ENCODE measurements at regions not wholly inside any gene's neighbourhood (a gene's known extent, or its start where the extent isn't known, plus 50 kb on each side); places are given as distances from the start of the nearest gene placed in this dataset.

DNA sequence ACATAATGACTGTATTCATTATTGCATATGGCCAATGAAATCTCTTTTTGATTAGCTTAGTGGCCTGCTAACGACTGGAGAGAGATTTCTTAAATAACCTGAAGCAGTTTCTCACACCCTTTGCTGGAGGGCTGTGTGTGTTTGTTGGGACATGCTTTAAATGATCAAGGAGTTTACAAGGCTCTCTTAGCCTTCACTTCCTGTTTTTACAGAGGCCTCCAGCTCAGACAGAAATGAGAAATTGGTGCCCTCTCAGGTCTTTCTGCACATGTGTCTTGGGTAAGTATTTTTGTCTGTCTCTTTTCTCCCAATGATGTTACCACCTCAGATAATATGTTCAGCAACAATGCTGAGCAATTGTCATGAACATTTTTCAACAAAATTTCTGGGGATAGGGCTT is 884.4 kb upstream of the CNTN5 start:
- DNase-seq (no peak), FAIRE-seq (no peak)
- 13 to 61% (median 26%) methylated on average over 1 of the region's 1 CpG for WGBS, 3 donors
- H3K9me3 ChIP-seq (ENCODE audit: control insufficient read depth in 2 of 2, insufficient read depth in 1 of 2, low read depth in 1 of 2, low read length in 1 of 2), result no peaks in the 10 kb centered on the region
- H3K36me3 ChIP-seq (ENCODE audit: control insufficient read depth in 3 of 3, insufficient read depth in 2 of 3, low read depth in 1 of 3, low read length in 3 of 3), result no peaks in the 10 kb centered on the region
- H3K27me3 ChIP-seq (ENCODE audit: control insufficient read depth in 3 of 3, insufficient read depth in 3 of 3, low read length in 3 of 3), result no peaks in the 10 kb centered on the region
- no peak overlapping the region for H3K4me3 ChIP-seq (ENCODE audit: low read depth in 1 of 3, low read length in 3 of 3)
- H3K27ac ChIP-seq (ENCODE audit: low read depth in 1 of 3, low read length in 2 of 3), result no peak overlapping the region
- no peaks in the 10 kb centered on the region for H3K4me1 ChIP-seq (ENCODE audit: control insufficient read depth in 3 of 3, insufficient read depth in 2 of 3, low read depth in 1 of 3, low read length in 2 of 3)

DNA sequence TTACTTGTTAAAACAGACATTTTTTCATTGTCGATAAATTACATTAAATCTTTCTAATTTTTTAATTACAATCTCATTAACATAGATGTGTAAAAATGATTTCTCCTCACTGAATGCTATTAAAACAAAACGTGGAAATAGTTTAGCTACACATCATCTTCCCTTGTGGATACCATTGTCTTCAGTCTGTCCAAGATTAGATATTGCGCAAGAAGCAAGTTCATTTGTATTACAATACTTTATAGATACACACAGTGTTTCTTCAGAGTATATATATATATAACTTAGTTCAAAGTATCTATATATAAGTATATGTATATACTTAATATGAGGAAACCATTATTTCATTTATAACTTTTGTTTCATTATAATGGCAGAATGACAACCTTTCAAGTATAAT is 883.3 kb upstream of the CNTN5 start:
- 73 to 83% (median 82%) methylated on average over 3 of the region's 3 CpGs for WGBS, 3 donors
- H3K9me3 ChIP-seq (ENCODE audit: control insufficient read depth in 2 of 2, insufficient read depth in 1 of 2, low read depth in 1 of 2, low read length in 1 of 2), result no peaks in the 10 kb centered on the region
- DNase-seq (no peak), FAIRE-seq (no peak)
- H3K27me3 ChIP-seq (ENCODE audit: control insufficient read depth in 3 of 3, insufficient read depth in 3 of 3, low read length in 3 of 3), result no peaks in the 10 kb centered on the region
- H3K36me3 ChIP-seq (ENCODE audit: control insufficient read depth in 3 of 3, insufficient read depth in 2 of 3, low read depth in 1 of 3, low read length in 3 of 3), result no peaks in the 10 kb centered on the region
- H3K4me1 ChIP-seq (ENCODE audit: control insufficient read depth in 3 of 3, insufficient read depth in 2 of 3, low read depth in 1 of 3, low read length in 2 of 3), result no peaks in the 10 kb centered on the region
- no peak overlapping the region for H3K27ac ChIP-seq (ENCODE audit: low read depth in 1 of 3, low read length in 2 of 3)
- H3K4me3 ChIP-seq (ENCODE audit: low read depth in 1 of 3, low read length in 3 of 3), result no peak overlapping the region

DNA sequence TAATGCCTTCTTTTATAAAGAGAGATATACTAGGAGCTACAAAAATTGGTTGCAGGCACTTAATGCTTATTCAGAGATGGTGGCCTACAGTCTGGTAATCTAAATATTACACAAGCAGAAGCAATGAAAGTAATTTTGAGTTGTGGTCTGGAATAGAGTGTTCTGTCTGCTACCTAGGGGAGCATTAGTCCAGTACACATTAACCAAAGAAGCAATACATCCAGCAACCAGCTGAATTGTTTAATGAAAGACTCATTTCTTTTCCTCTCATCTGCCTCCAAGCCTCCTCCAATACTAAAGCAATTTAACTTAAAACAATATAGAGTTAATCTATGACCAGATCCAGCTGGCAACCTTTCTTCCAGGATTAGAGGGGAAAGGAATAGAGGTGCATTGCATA is 877.1 kb upstream of the CNTN5 start:
- H3K27me3 ChIP-seq (ENCODE audit: control insufficient read depth in 3 of 3, insufficient read depth in 3 of 3, low read length in 3 of 3), result no peaks in the 10 kb centered on the region
- no peak overlapping the region for H3K27ac ChIP-seq (ENCODE audit: low read depth in 1 of 3, low read length in 2 of 3)
- peaks cover 1 to 9% of the 10 kb centered on the region in 2 donors for H3K9me3 ChIP-seq (ENCODE audit: control insufficient read depth in 2 of 2, insufficient read depth in 1 of 2, low read depth in 1 of 2, low read length in 1 of 2)
- H3K4me1 ChIP-seq (ENCODE audit: control insufficient read depth in 3 of 3, insufficient read depth in 2 of 3, low read depth in 1 of 3, low read length in 2 of 3), result no peaks in the 10 kb centered on the region
- DNase-seq (no peak), FAIRE-seq (no peak)
- no peak overlapping the region for H3K4me3 ChIP-seq (ENCODE audit: low read depth in 1 of 3, low read length in 3 of 3)
- H3K36me3 ChIP-seq (ENCODE audit: control insufficient read depth in 3 of 3, insufficient read depth in 2 of 3, low read depth in 1 of 3, low read length in 3 of 3), result no peaks in the 10 kb centered on the region

DNA sequence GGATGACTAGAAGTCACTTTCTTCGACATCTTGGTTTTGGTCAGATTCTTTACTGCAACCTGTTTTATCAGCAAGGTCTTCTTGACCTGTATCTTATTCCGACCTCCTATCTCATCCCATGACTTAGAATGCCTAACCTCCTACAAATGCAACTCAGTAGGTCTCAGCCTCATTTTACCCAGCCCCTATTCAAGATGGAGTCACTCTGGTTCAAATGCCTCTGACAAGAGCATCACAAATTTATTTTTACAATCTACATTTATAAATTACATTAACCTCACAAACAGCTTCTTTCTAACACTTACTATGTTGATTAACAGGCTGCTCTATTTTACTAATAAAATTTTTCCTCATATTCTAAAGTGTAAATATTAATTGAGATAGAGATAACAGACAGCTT is 867.0 kb upstream of the CNTN5 start:
- Histone ChIP-seq H3K27ac (ENCODE audit: low read depth in 1 of 3, low read length in 2 of 3) (no peak overlapping the region), H3K27me3 (ENCODE audit: control insufficient read depth in 3 of 3, insufficient read depth in 3 of 3, low read length in 3 of 3) (no peaks in the 10 kb centered on the region), H3K36me3 (ENCODE audit: control insufficient read depth in 3 of 3, insufficient read depth in 2 of 3, low read depth in 1 of 3, low read length in 3 of 3) (no peaks in the 10 kb centered on the region), H3K4me3 (ENCODE audit: low read depth in 1 of 3, low read length in 3 of 3) (no peak overlapping the region), H3K4me1 (ENCODE audit: control insufficient read depth in 3 of 3, insufficient read depth in 2 of 3, low read depth in 1 of 3, low read length in 2 of 3) (no peaks in the 10 kb centered on the region), H3K9me3 (ENCODE audit: control insufficient read depth in 2 of 2, insufficient read depth in 1 of 2, low read depth in 1 of 2, low read length in 1 of 2) (peaks cover 0 to 14% of the 10 kb centered on the region in 2 donors)
- no peak for DNase-seq
- FAIRE-seq, result no peak
- WGBS, 3 donors, result 54 to 79% (median 74%) methylated on average over 2 of the region's 2 CpGs

DNA sequence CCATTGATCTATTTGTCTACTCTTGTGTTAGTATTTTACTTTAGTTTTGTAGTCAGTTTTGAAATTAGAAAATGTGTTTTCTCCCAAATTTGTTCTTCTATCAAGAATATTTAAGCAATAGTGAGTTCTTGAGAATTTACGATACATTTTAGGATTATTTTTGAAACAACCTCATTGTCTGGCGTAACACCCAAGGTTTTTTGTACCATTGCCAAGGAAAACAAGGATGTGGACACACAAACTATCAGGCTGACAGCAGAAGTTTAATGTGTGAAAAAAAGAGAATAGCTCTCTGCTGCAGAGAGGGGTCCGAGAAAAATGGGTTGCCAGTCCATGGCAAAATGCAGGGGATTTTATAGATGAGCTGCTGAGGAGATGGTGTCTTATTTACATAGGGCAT is 865.1 kb upstream of the CNTN5 start:
- DNase-seq (no peak), FAIRE-seq (no peak)
- no peaks in the 10 kb centered on the region for H3K27me3 ChIP-seq (ENCODE audit: control insufficient read depth in 3 of 3, insufficient read depth in 3 of 3, low read length in 3 of 3)
- no peak overlapping the region for H3K27ac ChIP-seq (ENCODE audit: low read depth in 1 of 3, low read length in 2 of 3)
- H3K4me1 ChIP-seq (ENCODE audit: control insufficient read depth in 3 of 3, insufficient read depth in 2 of 3, low read depth in 1 of 3, low read length in 2 of 3), result no peaks in the 10 kb centered on the region
- H3K4me3 ChIP-seq (ENCODE audit: low read depth in 1 of 3, low read length in 3 of 3), result no peak overlapping the region
- peaks cover 0 to 13% of the 10 kb centered on the region in 2 donors for H3K9me3 ChIP-seq (ENCODE audit: control insufficient read depth in 2 of 2, insufficient read depth in 1 of 2, low read depth in 1 of 2, low read length in 1 of 2)
- H3K36me3 ChIP-seq (ENCODE audit: control insufficient read depth in 3 of 3, insufficient read depth in 2 of 3, low read depth in 1 of 3, low read length in 3 of 3), result no peaks in the 10 kb centered on the region
- 71 to 84% (median 74%) methylated on average over 3 of the region's 3 CpGs for WGBS, 3 donors

DNA sequence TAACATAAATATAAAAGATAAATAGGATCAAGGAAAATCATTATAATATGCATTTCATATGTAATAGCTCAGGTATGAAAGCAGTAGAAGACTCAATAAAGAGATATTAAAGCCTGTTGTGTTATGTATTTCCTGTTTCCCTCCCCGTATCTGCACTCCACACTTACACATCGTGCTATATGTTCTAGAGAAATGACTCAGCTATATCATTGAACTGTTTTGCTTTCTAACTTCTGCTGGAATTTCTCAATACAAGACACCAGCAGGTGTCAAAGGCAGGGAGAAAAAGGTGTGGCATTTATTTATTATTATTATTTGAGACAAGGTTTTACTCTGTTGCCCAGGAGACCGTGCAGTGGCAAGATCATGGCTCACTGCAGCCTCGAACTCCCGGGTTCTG is 842.8 kb upstream of the CNTN5 start:
- FAIRE-seq, result no peak
- no peaks in the 10 kb centered on the region for H3K27me3 ChIP-seq (ENCODE audit: control insufficient read depth in 3 of 3, insufficient read depth in 3 of 3, low read length in 3 of 3)
- no peak overlapping the region for H3K4me3 ChIP-seq (ENCODE audit: low read depth in 1 of 3, low read length in 3 of 3)
- H3K36me3 ChIP-seq (ENCODE audit: control insufficient read depth in 3 of 3, insufficient read depth in 2 of 3, low read depth in 1 of 3, low read length in 3 of 3), result no peaks in the 10 kb centered on the region
- no peak for DNase-seq
- 53 to 73% (median 55%) methylated on average over 5 of the region's 5 CpGs for WGBS, 3 donors
- H3K27ac ChIP-seq (ENCODE audit: low read depth in 1 of 3, low read length in 2 of 3), result no peak overlapping the region
- H3K9me3 ChIP-seq (ENCODE audit: control insufficient read depth in 2 of 2, insufficient read depth in 1 of 2, low read depth in 1 of 2, low read length in 1 of 2), result no peaks in the 10 kb centered on the region
- H3K4me1 ChIP-seq (ENCODE audit: control insufficient read depth in 3 of 3, insufficient read depth in 2 of 3, low read depth in 1 of 3, low read length in 2 of 3), result no peaks in the 10 kb centered on the region

DNA sequence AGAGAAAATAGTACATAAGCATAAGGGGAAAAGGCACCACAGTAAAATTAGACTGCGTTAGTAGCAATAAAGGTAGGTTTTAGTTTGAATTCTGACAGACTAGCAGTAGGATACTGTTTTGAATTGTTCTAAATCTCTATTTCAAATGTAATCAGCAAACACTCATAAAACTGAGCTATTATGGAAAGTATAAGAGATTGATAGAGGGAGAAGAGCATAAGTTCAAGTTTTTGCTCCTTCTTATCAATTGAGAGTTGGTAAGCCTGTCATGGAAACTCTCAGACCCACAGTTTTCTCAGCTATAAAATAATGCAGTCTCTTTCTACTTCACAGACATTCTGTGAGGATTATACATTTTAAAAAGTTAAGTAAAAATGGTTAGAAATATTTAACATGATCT is 840.2 kb upstream of the CNTN5 start:
- no peak for FAIRE-seq
- no peak for DNase-seq

DNA sequence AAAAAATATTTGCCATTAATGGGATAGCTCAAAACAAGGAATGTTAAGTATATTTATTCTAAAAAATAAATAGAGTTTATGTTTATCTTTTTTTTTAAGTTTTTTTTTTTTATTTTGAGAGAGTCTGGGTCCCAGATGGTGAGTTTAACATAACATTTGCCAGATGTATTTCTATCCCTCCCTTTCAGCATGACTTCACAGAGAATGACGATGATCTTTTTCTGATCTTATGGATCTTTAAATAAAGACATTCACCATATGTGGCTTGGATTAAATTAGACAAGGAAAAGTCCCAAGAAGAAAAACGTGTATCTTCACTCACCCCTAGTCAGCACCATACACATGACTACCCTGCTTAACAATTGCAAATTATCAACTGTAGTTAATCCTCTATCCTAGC is 839.8 kb upstream of the CNTN5 start:
- Histone ChIP-seq H3K27ac (ENCODE audit: low read depth in 1 of 3, low read length in 2 of 3) (no peak overlapping the region), H3K36me3 (ENCODE audit: control insufficient read depth in 3 of 3, insufficient read depth in 2 of 3, low read depth in 1 of 3, low read length in 3 of 3) (no peaks in the 10 kb centered on the region), H3K9me3 (ENCODE audit: control insufficient read depth in 2 of 2, insufficient read depth in 1 of 2, low read depth in 1 of 2, low read length in 1 of 2) (peaks cover 0 to 16% of the 10 kb centered on the region in 2 donors), H3K4me1 (ENCODE audit: control insufficient read depth in 3 of 3, insufficient read depth in 2 of 3, low read depth in 1 of 3, low read length in 2 of 3) (no peaks in the 10 kb centered on the region), H3K4me3 (ENCODE audit: low read depth in 1 of 3, low read length in 3 of 3) (no peak overlapping the region), H3K27me3 (ENCODE audit: control insufficient read depth in 3 of 3, insufficient read depth in 3 of 3, low read length in 3 of 3) (no peaks in the 10 kb centered on the region)
- DNase-seq (no peak), FAIRE-seq (no peak)
- 43 to 56% (median 48%) methylated on average over 2 of the region's 2 CpGs for WGBS, 3 donors

More for the DNA sequence above, 840.2 kb upstream of the CNTN5 start:
- Histone ChIP-seq H3K36me3 (ENCODE audit: control insufficient read depth in 3 of 3, insufficient read depth in 2 of 3, low read depth in 1 of 3, low read length in 3 of 3) (no peaks in the 10 kb centered on the region), H3K27ac (ENCODE audit: low read depth in 1 of 3, low read length in 2 of 3) (no peak overlapping the region), H3K27me3 (ENCODE audit: control insufficient read depth in 3 of 3, insufficient read depth in 3 of 3, low read length in 3 of 3) (no peaks in the 10 kb centered on the region), H3K4me3 (ENCODE audit: low read depth in 1 of 3, low read length in 3 of 3) (no peak overlapping the region), H3K9me3 (ENCODE audit: control insufficient read depth in 2 of 2, insufficient read depth in 1 of 2, low read depth in 1 of 2, low read length in 1 of 2) (peaks cover 0 to 15% of the 10 kb centered on the region in 2 donors), H3K4me1 (ENCODE audit: control insufficient read depth in 3 of 3, insufficient read depth in 2 of 3, low read depth in 1 of 3, low read length in 2 of 3) (no peaks in the 10 kb centered on the region)
- 47 to 64% (median 61%) methylated on average over 1 of the region's 1 CpG for WGBS, 3 donors

DNA sequence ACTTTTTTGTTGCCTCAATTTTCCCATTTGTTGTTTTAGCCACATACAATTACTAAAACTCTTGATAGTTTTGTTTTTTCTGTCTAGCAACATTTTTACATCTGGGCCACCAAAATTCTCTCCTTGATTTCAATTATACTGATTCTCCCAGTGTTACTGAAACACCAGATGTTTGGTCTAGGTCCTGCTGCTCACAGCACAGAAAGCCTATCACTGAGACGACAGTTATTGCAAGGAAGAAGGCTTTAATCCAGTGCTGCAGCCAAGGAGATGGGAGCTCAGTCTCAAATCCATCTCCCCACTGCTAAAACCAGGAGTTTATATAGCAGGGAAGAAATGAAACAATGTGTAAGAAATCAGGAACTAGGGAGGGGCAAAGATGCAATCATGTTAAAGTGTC is 837.7 kb upstream of the CNTN5 start:
- no peaks in the 10 kb centered on the region for H3K27me3 ChIP-seq (ENCODE audit: control insufficient read depth in 3 of 3, insufficient read depth in 3 of 3, low read length in 3 of 3)
- 49 to 71% (median 63%) methylated on average over 1 of the region's 1 CpG for WGBS, 3 donors
- H3K4me1 ChIP-seq (ENCODE audit: control insufficient read depth in 3 of 3, insufficient read depth in 2 of 3, low read depth in 1 of 3, low read length in 2 of 3), result no peaks in the 10 kb centered on the region
- H3K27ac ChIP-seq (ENCODE audit: low read depth in 1 of 3, low read length in 2 of 3), result no peak overlapping the region
- FAIRE-seq, result no peak
- H3K4me3 ChIP-seq (ENCODE audit: low read depth in 1 of 3, low read length in 3 of 3), result no peak overlapping the region
- peaks cover 0 to 20% of the 10 kb centered on the region in 2 donors for H3K9me3 ChIP-seq (ENCODE audit: control insufficient read depth in 2 of 2, insufficient read depth in 1 of 2, low read depth in 1 of 2, low read length in 1 of 2)
- no peaks in the 10 kb centered on the region for H3K36me3 ChIP-seq (ENCODE audit: control insufficient read depth in 3 of 3, insufficient read depth in 2 of 3, low read depth in 1 of 3, low read length in 3 of 3)
- DNase-seq, result no peak
